SK-N-SH treated with all-trans-retinoic acid at 6 μM for 48 hours (cell line): ENCODE measurements at regions not wholly inside any gene's neighbourhood (a gene's known extent, or its start where the extent isn't known, plus 50 kb on each side); places are given as distances from the start of the nearest gene placed in this dataset.

Source experiments
- CSDC2 ChIP-seq: fragments of 250-450 bp; sonication (Bioruptor Pico); IDR thresholded peaks from 2 replicates; pipeline ENCODE4 v1.5.0; 2020; ENCODE audit warnings: mild to moderate bottlenecking, moderate library complexity
- CSRNP3 ChIP-seq: fragments of 250-450 bp; sonication (Bioruptor Pico); IDR thresholded peaks from 2 replicates; pipeline ENCODE4 v1.5.1; 2021; ENCODE audit warnings: mild to moderate bottlenecking, moderate library complexity
- ESRRG ChIP-seq: fragments of 250-450 bp; sonication (Bioruptor Pico); IDR thresholded peaks from 2 replicates; pipeline ENCODE4 v1.6.1; 2021; ENCODE audit warnings: mild to moderate bottlenecking
- ISL1 ChIP-seq: fragments of 250-450 bp; sonication (Bioruptor Pico); IDR thresholded peaks from 2 replicates; pipeline ENCODE4 v2.1.2; 2022; ENCODE audit warnings: mild to moderate bottlenecking, moderate library complexity
- OSR1 ChIP-seq: fragments of 250-450 bp; sonication (Bioruptor Pico); IDR thresholded peaks from 2 replicates; pipeline ENCODE4 v1.8.0; 2022; ENCODE audit warnings: moderate library complexity, mild to moderate bottlenecking, inconsistent platforms
- PPARA ChIP-seq: fragments of 250-450 bp; sonication (Bioruptor Pico); IDR thresholded peaks from 2 replicates; pipeline ENCODE4 v1.5.0; 2020; ENCODE audit warnings: mild to moderate bottlenecking, borderline replicate concordance
- ZFP3 ChIP-seq: fragments of 250-450 bp; sonication (Bioruptor Pico); IDR thresholded peaks from 2 replicates; pipeline ENCODE4 v1.5.0; 2020; ENCODE audit warnings: mild to moderate bottlenecking, moderate library complexity
- ZNF70 ChIP-seq: fragments of 450-650 bp; formaldehyde crosslinking; IDR thresholded peaks from 2 replicates; pipeline ENCODE4 v1.5.0; 2020; ENCODE audit warnings: mild to moderate bottlenecking, moderate library complexity
- ZNF8 ChIP-seq: fragments of 450-650 bp; formaldehyde crosslinking; IDR thresholded peaks from 2 replicates; pipeline ENCODE4 v1.5.0; 2020; ENCODE audit warnings: mild to moderate bottlenecking, moderate library complexity
- TF ChIP-seq, protein P1 (sequence below): fragments of 250-450 bp; sonication (Bioruptor Pico); IDR thresholded peaks from 2 replicates; pipeline ENCODE4 v1.8.0; 2020; ENCODE audit warnings: mild to moderate bottlenecking, moderate library complexity, borderline replicate concordance
- TF ChIP-seq, protein P2 (sequence below): fragments of 250-450 bp; sonication (Bioruptor Pico); IDR thresholded peaks from 2 replicates; pipeline ENCODE4 v1.5.1; 2020; ENCODE audit warnings: low read depth, mild to moderate bottlenecking, moderate library complexity
- TF ChIP-seq, protein P3 (sequence below): fragments of 250-450 bp; sonication (Bioruptor Pico); IDR thresholded peaks from 2 replicates; pipeline ENCODE4 v1.5.0; 2020; ENCODE audit warnings: mild to moderate bottlenecking, moderate library complexity

DNA sequence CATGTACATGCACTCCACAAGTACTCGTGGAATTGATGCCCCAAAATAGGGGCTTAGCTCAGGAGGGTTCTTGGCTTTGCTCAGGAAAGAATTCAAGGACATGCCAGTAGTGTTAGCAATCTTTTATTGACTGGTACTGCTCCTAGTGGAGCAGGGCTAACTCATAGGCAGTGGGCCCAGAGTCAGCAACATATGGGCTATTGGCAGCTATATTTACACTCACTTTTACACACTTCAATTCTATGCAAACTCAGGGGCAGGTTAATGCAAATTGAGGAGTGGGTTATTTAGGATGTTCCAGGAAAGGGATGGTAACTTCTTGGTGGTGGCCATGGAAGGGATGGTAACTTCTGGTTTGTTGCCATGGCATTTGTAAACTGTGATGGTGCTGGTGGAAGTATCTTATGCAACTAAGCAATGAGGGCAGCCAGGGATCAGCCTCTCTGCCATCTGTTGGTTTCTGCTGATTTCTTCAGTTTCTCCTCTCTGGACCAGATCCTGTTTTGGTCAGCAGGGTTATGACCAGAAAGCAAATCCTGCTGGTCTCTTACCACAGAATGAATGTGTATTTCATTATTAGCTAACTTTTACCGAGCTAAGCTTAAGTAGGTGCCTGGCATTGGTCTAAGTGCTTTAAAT, 69.2 kb upstream of the FAT1 start:
- TF ChIP-seq, protein P1, sequence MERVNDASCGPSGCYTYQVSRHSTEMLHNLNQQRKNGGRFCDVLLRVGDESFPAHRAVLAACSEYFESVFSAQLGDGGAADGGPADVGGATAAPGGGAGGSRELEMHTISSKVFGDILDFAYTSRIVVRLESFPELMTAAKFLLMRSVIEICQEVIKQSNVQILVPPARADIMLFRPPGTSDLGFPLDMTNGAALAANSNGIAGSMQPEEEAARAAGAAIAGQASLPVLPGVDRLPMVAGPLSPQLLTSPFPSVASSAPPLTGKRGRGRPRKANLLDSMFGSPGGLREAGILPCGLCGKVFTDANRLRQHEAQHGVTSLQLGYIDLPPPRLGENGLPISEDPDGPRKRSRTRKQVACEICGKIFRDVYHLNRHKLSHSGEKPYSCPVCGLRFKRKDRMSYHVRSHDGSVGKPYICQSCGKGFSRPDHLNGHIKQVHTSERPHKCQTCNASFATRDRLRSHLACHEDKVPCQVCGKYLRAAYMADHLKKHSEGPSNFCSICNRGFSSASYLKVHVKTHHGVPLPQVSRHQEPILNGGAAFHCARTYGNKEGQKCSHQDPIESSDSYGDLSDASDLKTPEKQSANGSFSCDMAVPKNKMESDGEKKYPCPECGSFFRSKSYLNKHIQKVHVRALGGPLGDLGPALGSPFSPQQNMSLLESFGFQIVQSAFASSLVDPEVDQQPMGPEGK (CRISPR knock-in tag) = no peak
- TF ChIP-seq, protein P2, sequence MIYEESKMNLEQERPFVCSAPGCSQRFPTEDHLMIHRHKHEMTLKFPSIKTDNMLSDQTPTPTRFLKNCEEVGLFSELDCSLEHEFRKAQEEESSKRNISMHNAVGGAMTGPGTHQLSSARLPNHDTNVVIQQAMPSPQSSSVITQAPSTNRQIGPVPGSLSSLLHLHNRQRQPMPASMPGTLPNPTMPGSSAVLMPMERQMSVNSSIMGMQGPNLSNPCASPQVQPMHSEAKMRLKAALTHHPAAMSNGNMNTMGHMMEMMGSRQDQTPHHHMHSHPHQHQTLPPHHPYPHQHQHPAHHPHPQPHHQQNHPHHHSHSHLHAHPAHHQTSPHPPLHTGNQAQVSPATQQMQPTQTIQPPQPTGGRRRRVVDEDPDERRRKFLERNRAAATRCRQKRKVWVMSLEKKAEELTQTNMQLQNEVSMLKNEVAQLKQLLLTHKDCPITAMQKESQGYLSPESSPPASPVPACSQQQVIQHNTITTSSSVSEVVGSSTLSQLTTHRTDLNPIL (CRISPR knock-in tag) = no peak
- TF ChIP-seq ZFP3 (CRISPR knock-in tag) (no peak), CSRNP3 (CRISPR knock-in tag) (no peak), ZNF8 (no peak), ISL1 (CRISPR knock-in tag) (no peak), CSDC2 (CRISPR knock-in tag) (no peak), PPARA (CRISPR knock-in tag) (no peak), ZNF70 (no peak), ESRRG (CRISPR knock-in tag) (no peak), OSR1 (CRISPR knock-in tag) (no peak)
- TF ChIP-seq, protein P3, sequence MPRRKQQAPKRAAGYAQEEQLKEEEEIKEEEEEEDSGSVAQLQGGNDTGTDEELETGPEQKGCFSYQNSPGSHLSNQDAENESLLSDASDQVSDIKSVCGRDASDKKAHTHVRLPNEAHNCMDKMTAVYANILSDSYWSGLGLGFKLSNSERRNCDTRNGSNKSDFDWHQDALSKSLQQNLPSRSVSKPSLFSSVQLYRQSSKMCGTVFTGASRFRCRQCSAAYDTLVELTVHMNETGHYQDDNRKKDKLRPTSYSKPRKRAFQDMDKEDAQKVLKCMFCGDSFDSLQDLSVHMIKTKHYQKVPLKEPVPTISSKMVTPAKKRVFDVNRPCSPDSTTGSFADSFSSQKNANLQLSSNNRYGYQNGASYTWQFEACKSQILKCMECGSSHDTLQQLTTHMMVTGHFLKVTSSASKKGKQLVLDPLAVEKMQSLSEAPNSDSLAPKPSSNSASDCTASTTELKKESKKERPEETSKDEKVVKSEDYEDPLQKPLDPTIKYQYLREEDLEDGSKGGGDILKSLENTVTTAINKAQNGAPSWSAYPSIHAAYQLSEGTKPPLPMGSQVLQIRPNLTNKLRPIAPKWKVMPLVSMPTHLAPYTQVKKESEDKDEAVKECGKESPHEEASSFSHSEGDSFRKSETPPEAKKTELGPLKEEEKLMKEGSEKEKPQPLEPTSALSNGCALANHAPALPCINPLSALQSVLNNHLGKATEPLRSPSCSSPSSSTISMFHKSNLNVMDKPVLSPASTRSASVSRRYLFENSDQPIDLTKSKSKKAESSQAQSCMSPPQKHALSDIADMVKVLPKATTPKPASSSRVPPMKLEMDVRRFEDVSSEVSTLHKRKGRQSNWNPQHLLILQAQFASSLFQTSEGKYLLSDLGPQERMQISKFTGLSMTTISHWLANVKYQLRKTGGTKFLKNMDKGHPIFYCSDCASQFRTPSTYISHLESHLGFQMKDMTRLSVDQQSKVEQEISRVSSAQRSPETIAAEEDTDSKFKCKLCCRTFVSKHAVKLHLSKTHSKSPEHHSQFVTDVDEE = no peak
